Ovary (tissue), 7 donors: ENCODE measurements at regions not wholly inside any gene's neighbourhood (a gene's known extent, or its start where the extent isn't known, plus 50 kb on each side); places are given as distances from the start of the nearest gene placed in this dataset.

Experiments used
- DNase-seq, 5 donors: peaks; one replicate each; pipeline ENCODE4 v3.0.0-alpha.2; 2019 to 2020
- H3K27ac ChIP-seq, 2 donors: fragments of 200-600 bp; one replicate each; pipeline versions ENCODE4 v1.5.1 to v1.8.0; 2019 to 2022
- H3K27me3 ChIP-seq: fragments of 200-600 bp; one replicate; pipeline ENCODE4 v1.8.0; 2022
- H3K36me3 ChIP-seq: fragments of 200-600 bp; sonication (generic); one replicate; pipeline ENCODE4 v1.5.1; 2019
- H3K4me1 ChIP-seq: one replicate; pipeline ENCODE4 v1.8.1; 2013; ENCODE audit warnings: mild to moderate bottlenecking, moderate library complexity; ENCODE audit not compliant: insufficient read depth
- H3K4me3 ChIP-seq: fragments of 200-600 bp; sonication (generic); one replicate; pipeline ENCODE4 v1.5.1; 2017
- H3K9me3 ChIP-seq, 2 donors: fragments of 200-600 bp in 1 of 2; sonication (generic) in 1 of 2; one replicate each; pipeline versions ENCODE4 v1.5.1 to v1.8.1; 2013 to 2019; ENCODE audit warnings: mild to moderate bottlenecking in 1 of 2, moderate library complexity in 1 of 2
- EP300 ChIP-seq: sonication (generic); formaldehyde crosslinking; IDR thresholded peaks from one replicate; pipeline ENCODE4 v1.6.1; 2017; ENCODE audit warnings: antibody characterized with exemption
- POLR2A ChIP-seq: fragments of 450-650 bp; IDR thresholded peaks from one replicate; pipeline ENCODE4 v1.6.1; 2017; ENCODE audit warnings: antibody characterized with exemption, mild to moderate bottlenecking, moderate library complexity
- WGBS, 3 donors: extraction: QIAGEN DNeasy Blood & Tissue Kit in 1 of 3; methylation state at CpG; one replicate each; pipeline versions ENCODE4 v1.1.5 to v1.1.7; 2013 to 2017; 5-methylcytosine and 5-hydroxymethylcytosine counted together
- intact Hi-C, 4 donors: fragments of 100-400 bp; cut with DNase I; formaldehyde crosslinking; loops; one replicate each; pipeline versions ENCODE4 v1.11.0 to v1.15.1; 2022 to 2023
- TF ChIP-seq, protein P1 (sequence below), 3 donors: fragments of 450-650 bp in 2 of 3; fragments of 200-600 bp in 1 of 3; IDR thresholded peaks; one replicate each; pipeline versions ENCODE4 v1.5.1 to v1.8.0; 2016 to 2022; ENCODE audit warnings: antibody characterized with exemption in 3 of 3, mild to moderate bottlenecking in 1 of 3
- donor health status: DM: no; HTN: no; CAD: no; lungs with moderate emphysema.
- donor health status: DM: no; HTN: no; CAD: no.
- donor health status: Bipolar disorder and iron deficiency.
- donor health status: DM: no; HTN: no; CAD: no.
- donor health status: DM: yes; HTN: yes; CAD: no.

- WGBS, 3 donors, result 46 to 64% (median 48%) methylated on average over 3 of the region's 3 CpGs
- H3K36me3 ChIP-seq, result no peaks in the 10 kb centered on the region
- no peak overlapping the region for H3K27ac ChIP-seq
These were observed 718.6 kb downstream of the SORCS3 start for GRCh38 chr10:105359708-105360107.

DNA sequence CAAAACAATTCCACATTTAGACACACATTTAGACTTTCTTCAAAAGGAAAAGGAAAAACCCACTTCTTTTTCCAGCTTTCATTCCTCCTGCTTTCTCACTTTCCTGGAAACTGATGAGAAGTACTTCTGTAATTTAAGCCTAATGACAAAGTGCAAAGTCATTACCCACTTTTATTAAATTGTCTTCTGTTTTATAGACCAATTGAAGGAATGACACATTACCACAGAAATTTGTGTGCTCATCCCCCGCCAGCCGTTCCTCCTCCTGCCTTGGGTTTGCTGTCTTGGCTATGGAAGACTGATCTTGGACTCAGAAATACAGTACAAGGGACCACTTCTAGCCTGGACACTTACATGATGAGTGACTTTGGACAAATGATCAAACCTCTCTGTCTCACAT is 717.8 kb downstream of the SORCS3 start:
- H3K36me3 ChIP-seq, result no peaks in the 10 kb centered on the region
- no peak overlapping the region for H3K4me3 ChIP-seq
- DNase-seq, result no peak
- no peaks in the 10 kb centered on the region for H3K9me3 ChIP-seq
- no peaks in the 10 kb centered on the region for H3K27me3 ChIP-seq
- no peak overlapping the region for H3K27ac ChIP-seq
- no peaks in the 10 kb centered on the region for H3K4me1 ChIP-seq
- no peak for TF ChIP-seq EP300
- no peak for TF ChIP-seq POLR2A
- TF ChIP-seq, protein P1, sequence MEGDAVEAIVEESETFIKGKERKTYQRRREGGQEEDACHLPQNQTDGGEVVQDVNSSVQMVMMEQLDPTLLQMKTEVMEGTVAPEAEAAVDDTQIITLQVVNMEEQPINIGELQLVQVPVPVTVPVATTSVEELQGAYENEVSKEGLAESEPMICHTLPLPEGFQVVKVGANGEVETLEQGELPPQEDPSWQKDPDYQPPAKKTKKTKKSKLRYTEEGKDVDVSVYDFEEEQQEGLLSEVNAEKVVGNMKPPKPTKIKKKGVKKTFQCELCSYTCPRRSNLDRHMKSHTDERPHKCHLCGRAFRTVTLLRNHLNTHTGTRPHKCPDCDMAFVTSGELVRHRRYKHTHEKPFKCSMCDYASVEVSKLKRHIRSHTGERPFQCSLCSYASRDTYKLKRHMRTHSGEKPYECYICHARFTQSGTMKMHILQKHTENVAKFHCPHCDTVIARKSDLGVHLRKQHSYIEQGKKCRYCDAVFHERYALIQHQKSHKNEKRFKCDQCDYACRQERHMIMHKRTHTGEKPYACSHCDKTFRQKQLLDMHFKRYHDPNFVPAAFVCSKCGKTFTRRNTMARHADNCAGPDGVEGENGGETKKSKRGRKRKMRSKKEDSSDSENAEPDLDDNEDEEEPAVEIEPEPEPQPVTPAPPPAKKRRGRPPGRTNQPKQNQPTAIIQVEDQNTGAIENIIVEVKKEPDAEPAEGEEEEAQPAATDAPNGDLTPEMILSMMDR (IDR thresholded peaks at IDR 0.05), result no peak
- WGBS, 3 donors, result 73 to 90% (median 88%) methylated on average over 2 of the region's 2 CpGs
- intact Hi-C loops, result no loop called here

More at GRCh38 chr10:105359708-105360107, 718.6 kb downstream of the SORCS3 start:
- Histone ChIP-seq H3K4me3 (no peak overlapping the region), H3K27me3 (no peaks in the 10 kb centered on the region), H3K9me3 (no peaks in the 10 kb centered on the region), H3K4me1 (no peaks in the 10 kb centered on the region)
- intact Hi-C loops, result no loop called here
- no peak for DNase-seq
- TF ChIP-seq POLR2A (no peak), EP300 (no peak)
- TF ChIP-seq, protein P1 (IDR thresholded peaks at IDR 0.05), result no peak

DNA sequence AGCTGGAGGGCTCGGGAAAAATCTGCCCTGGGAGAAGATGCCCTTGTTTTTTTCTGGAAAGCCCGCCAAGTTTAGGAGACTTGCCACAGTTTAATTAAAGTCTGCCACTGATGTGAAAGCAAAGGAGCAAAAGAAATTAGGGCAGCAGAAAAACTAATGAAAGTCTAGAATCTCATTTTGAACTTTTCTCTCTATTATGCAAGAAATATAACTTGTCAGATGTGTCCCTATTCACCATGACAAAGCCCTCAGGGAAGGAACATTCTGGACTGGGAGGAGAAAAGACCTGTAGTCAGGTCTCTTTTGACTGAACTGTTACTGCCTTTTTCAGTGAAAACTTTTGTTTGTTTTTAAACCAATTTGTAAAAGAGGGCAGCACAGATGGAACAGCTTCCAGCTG is 715.5 kb downstream of the SORCS3 start:
- TF ChIP-seq EP300 (no peak), POLR2A (no peak)
- TF ChIP-seq, protein P1 (IDR thresholded peaks at IDR 0.05), result no peak
- no peak for DNase-seq
- no peak overlapping the region for H3K4me3 ChIP-seq
- intact Hi-C loops, result no loop called here
- no peaks in the 10 kb centered on the region for H3K4me1 ChIP-seq
- H3K27ac ChIP-seq, result no peak overlapping the region
- no peaks in the 10 kb centered on the region for H3K27me3 ChIP-seq
- WGBS, 3 donors, result 42 to 55% (median 49%) methylated on average over 2 of the region's 2 CpGs
- no peaks in the 10 kb centered on the region for H3K9me3 ChIP-seq
- no peaks in the 10 kb centered on the region for H3K36me3 ChIP-seq

- Histone ChIP-seq H3K27me3 (no peaks in the 10 kb centered on the region), H3K27ac (no peak overlapping the region), H3K4me1 (no peaks in the 10 kb centered on the region), H3K36me3 (no peaks in the 10 kb centered on the region), H3K9me3 (no peaks in the 10 kb centered on the region), H3K4me3 (no peak overlapping the region)
- intact Hi-C loops, result no loop called here
- TF ChIP-seq, protein P1 (IDR thresholded peaks at IDR 0.05), result no peak
- TF ChIP-seq EP300, result no peak
- TF ChIP-seq POLR2A, result no peak
- DNase-seq, result no peak
- WGBS, 3 donors, result 85 to 91% (median 87%) methylated on average over 1 of the region's 1 CpG
These were observed 712.9 kb downstream of the SORCS3 start for GRCh38 chr10:105354010-105354409.

DNA sequence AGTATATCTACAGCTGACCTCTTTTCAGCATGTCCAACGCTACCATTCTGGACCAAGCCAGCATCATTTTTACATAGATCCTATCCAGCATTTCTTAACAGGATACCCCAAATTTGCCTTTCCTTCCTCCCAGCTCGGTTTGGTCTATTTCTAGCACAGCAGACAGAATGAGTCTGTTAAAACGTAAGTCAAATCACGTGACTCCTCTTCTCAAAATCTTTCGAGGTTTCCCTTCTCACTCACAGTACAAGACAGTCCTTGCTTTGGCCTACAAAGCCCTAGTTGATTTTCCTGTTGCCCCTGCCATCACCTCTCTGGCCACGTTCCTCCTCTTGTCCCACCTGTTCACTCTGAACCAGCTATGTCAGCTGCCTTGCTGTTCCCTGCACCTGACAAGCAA is 711.7 kb downstream of the SORCS3 start:
- H3K4me1 ChIP-seq, result no peaks in the 10 kb centered on the region
- intact Hi-C loops, result no loop called here
- H3K36me3 ChIP-seq, result no peaks in the 10 kb centered on the region
- no peaks in the 10 kb centered on the region for H3K9me3 ChIP-seq
- no peak for DNase-seq
- no peaks in the 10 kb centered on the region for H3K27me3 ChIP-seq
- H3K4me3 ChIP-seq, result no peak overlapping the region
- 75 to 79% (median 77%) methylated on average over 6 of the region's 6 CpGs for WGBS, 3 donors
- no peak overlapping the region for H3K27ac ChIP-seq
- TF ChIP-seq POLR2A (no peak), EP300 (no peak)
- TF ChIP-seq, protein P1 (IDR thresholded peaks at IDR 0.05), result no peak
